ENCODE measurements at regions not wholly inside any gene's neighbourhood (a gene's known extent, or its start where the extent isn't known, plus 50 kb on each side); places are given as distances from the start of the nearest gene placed in this dataset.
"Not testable (repeated sequence)": the region's sequence is repeated elsewhere in the genome, so short reads cannot be mapped to it uniquely, and the experiment has no call there.

DNA sequence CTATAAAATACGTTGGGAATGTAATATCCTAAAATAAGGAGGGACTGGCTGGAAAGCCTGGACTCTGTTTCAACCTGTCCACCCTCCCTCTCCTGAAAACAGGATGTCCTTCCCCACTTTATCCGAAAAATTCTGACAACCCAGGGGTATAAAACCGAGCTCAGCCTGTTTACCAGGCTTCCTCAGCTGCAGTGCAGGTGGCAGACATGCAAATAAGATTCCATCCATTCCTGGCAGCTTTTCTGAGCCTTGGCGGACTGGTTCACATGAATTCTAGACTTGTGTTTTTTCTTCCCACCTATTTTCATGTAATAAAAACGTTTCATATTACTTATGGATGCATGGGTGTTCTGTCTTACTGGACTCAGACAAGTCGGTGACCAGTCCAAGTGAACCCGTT, 479.3 kb downstream of the KCNJ18 start:
- ChIA-PET CTCF (no interaction called here), POLR2A (no interaction called here)
- Mint-ChIP-seq H3K36me3 (ENCODE audit: low read depth) (no peaks in the 10 kb centered on the region), H3K27ac (no peak overlapping the region), H3K27me3 (no peaks in the 10 kb centered on the region), H3K9me3 (peaks cover 18% of the 10 kb centered on the region), H3K4me1 (no peaks in the 10 kb centered on the region), H3K4me3 (no peak overlapping the region)
- DNase-seq: no peak

DNA sequence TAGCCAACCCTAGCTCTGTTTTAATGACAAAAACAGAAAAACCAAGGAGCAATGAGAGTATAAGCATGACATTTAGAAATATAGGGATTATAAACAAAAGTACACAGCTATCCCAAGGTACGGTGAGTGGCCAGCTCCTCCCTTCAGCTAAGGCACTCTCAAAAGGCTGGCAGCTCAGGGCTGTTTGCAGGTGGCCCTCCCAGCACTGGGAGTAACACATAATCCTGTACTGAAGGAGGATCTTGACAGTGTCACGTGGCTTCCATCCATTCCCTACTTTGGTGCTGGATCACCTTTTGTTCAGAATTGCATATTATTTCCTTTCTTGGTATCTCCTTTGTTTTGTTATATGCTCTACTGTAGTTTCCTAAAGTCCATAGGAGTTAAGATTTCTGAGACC, 500.8 kb downstream of the KCNJ18 start:
- H3K4me1 Mint-ChIP-seq: no peaks in the 10 kb centered on the region
- H3K27me3 Mint-ChIP-seq: no peaks in the 10 kb centered on the region
- ChIA-PET CTCF (no interaction called here), POLR2A (no interaction called here)
- H3K4me3 Mint-ChIP-seq: no peak overlapping the region
- H3K27ac Mint-ChIP-seq: no peak overlapping the region
- H3K9me3 Mint-ChIP-seq: peaks cover 13% of the 10 kb centered on the region
- H3K36me3 Mint-ChIP-seq (ENCODE audit: low read depth): no peaks in the 10 kb centered on the region
- DNase-seq: no peak

DNA sequence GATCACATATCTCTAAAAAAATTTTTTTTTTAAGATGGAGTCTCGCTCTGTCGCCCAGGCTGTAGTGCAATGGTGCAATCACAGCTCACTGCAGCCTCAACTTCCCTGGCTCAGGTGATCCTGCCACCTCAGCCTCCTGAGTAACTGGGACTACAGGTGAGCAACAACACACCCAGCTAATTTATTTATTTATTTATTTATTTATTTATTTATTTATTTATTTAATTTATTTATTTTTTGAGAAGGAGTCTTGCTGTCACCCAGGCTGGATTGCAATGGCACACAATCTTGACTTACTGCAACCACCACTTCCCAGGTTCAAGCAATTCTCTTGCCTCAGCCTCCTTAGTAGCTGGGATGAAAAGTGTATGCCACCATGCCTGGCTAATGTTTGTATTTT, 507.9 kb downstream of the KCNJ18 start:
- POLR2A ChIA-PET; H3K36me3 Mint-ChIP-seq (ENCODE audit: low read depth); CTCF ChIA-PET; H3K27me3 Mint-ChIP-seq; DNase-seq; H3K27ac Mint-ChIP-seq; H3K4me3 Mint-ChIP-seq; H3K4me1 Mint-ChIP-seq: not testable (repeated sequence)
- H3K9me3 Mint-ChIP-seq: peaks cover 37% of the 10 kb centered on the region

DNA sequence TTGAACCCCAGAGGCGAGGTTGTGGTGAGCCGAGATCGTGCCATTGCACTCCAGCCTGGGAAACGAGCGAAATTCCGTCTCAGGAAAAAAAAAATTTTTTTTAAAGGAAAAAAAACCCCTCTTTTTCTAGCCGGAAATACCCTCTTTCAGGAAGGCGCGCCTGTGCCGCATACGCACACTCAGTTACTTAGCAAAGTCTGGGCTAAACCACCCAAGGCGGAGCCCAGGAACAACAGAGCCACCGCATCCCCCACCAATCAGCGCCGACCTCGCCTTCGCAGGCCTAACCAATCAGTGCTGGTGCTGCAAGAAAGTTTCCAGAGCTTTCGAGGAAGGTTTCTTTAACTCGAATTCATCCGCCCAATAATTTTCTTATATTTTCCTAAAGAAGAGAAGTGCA, 510.4 kb downstream of the KCNJ18 start:
- H3K4me1 Mint-ChIP-seq: no peaks in the 10 kb centered on the region

DNA sequence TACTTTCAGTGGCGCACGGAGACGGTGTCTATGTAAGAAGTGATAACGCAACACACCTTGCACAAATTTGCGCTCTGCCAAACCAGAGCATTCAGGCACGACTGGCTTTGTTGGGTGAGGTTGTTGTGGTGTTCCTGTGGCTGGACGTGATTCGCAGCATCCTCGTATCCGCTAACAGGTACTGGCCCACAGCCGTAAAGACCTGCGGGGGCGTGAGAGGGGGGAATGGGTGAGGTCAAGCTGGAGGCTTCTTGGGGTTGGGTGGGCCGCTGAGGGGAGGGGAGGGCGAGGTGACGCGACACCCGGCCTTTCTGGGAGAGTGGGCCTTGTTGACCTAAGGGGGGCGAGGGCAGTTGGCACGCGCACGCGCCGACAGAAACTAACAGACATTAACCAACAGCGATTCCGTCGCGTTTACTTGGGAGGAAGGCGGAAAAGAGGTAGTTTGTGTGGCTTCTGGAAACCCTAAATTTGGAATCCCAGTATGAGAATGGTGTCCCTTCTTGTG, 510.9 kb downstream of the KCNJ18 start:
- H3K4me3 Mint-ChIP-seq: no peak overlapping the region
- no peaks in the 10 kb centered on the region for H3K27me3 Mint-ChIP-seq
- no peaks in the 10 kb centered on the region for H3K36me3 Mint-ChIP-seq (ENCODE audit: low read depth)
- H3K9me3 Mint-ChIP-seq: peaks cover 40% of the 10 kb centered on the region
- POLR2A ChIA-PET: no interaction called here
- DNase-seq: no peak
- CTCF ChIA-PET: no interaction called here
- no peak overlapping the region for H3K27ac Mint-ChIP-seq
- H3K4me1 Mint-ChIP-seq: no peaks in the 10 kb centered on the region

More for the DNA sequence above, 510.4 kb downstream of the KCNJ18 start:
- no peak overlapping the region for H3K4me3 Mint-ChIP-seq
- H3K36me3 Mint-ChIP-seq (ENCODE audit: low read depth): no peaks in the 10 kb centered on the region
- POLR2A ChIA-PET: no interaction called here
- H3K9me3 Mint-ChIP-seq: peaks cover 40% of the 10 kb centered on the region
- CTCF ChIA-PET: no interaction called here
- no peaks in the 10 kb centered on the region for H3K27me3 Mint-ChIP-seq
- no peak overlapping the region for H3K27ac Mint-ChIP-seq
- DNase-seq: no peak

DNA sequence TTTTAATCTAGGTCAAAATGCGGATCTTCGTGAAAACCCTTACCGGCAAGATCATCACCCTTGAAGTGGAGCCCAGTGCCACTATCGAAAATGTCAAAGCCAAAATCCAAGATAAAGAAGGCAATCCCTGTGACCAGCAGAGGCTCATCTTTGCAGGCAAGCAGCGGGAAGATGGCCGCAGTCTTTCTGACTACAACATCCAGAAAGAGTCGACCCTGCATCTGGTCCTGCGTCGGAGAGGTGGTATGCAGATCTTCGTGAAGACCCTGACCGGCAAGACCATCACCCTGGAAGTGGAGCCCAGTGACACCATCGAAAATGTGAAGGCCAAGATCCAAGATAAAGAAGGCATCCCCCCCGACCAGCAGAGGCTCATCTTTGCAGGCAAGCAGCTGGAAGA, 511.8 kb downstream of the KCNJ18 start:
- H3K27ac Mint-ChIP-seq; H3K4me1 Mint-ChIP-seq; CTCF ChIA-PET; POLR2A ChIA-PET; H3K27me3 Mint-ChIP-seq; DNase-seq; H3K36me3 Mint-ChIP-seq (ENCODE audit: low read depth); H3K4me3 Mint-ChIP-seq: not testable (repeated sequence)
- H3K9me3 Mint-ChIP-seq: peaks cover 40% of the 10 kb centered on the region

DNA sequence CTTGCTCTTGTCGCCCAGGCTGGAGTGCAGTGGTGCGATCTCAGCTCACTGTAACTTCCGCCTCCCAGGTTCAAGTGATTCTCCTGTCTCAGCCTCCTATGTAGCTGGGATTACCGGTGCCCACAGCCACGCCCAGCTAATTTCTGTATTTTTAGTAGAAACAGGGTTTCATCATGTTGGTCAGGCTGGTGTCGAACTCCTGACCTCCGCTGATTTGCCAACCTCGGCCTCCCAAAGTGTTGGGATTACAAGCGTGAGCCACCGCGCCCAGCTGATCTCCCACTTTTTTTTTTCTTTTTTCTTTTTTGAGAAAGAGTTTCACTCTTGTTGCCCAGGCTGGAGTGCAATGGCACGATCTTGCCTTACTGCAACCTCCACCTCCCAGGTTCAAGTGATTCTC, 517.9 kb downstream of the KCNJ18 start:
- H3K4me1 Mint-ChIP-seq; H3K27me3 Mint-ChIP-seq; DNase-seq; H3K27ac Mint-ChIP-seq; H3K4me3 Mint-ChIP-seq; H3K36me3 Mint-ChIP-seq (ENCODE audit: low read depth); POLR2A ChIA-PET; CTCF ChIA-PET: not testable (repeated sequence)
- peaks cover 22% of the 10 kb centered on the region for H3K9me3 Mint-ChIP-seq

DNA sequence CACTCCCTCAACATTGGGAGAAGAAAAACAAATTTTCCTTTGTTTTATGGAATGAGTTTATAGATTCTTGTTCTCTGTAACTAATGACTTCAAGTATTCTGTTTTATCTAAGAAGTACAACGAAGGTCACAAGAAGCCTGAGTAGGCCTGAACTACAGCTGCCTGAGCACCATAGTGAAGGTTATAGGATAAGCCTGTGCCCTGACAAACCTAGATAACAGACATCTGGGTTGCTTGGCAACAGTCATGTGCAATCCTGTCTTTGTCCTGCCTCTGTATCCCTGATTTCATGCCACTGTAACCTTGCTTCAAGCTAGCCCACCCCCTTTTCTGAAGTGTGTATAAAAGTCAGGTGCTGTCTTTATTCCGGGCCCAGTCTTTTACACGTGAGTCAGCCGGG, 520.8 kb downstream of the KCNJ18 start:
- H3K27ac Mint-ChIP-seq; H3K4me3 Mint-ChIP-seq; DNase-seq; H3K36me3 Mint-ChIP-seq (ENCODE audit: low read depth); POLR2A ChIA-PET; H3K4me1 Mint-ChIP-seq; H3K27me3 Mint-ChIP-seq; CTCF ChIA-PET: not testable (repeated sequence)
- H3K9me3 Mint-ChIP-seq: peaks cover 12% of the 10 kb centered on the region

DNA sequence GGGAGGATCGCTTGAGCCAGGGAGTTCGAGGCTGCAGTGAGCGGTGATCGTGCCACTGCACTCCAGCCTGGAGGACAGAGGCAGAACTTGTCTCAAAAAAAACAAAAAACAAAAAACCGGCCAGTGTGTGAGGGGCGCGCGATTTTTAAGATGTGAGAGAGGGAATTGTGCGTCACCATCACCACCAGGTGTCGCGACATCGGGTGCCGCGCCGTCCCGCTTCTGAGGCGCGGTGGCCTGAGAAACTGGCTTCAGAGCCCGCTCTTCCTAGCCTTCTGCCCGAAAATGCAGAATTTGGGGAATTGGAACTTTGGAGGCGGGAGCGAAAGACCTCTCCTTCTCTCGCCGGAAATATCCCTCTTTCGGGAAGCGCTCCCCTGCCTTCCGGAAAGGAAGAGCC, 524.8 kb downstream of the KCNJ18 start:
- POLR2A ChIA-PET: no interaction called here
- DNase-seq: no peak
- Mint-ChIP-seq H3K27me3 (no peaks in the 10 kb centered on the region), H3K36me3 (ENCODE audit: low read depth) (no peaks in the 10 kb centered on the region), H3K27ac (no peak overlapping the region), H3K4me1 (no peaks in the 10 kb centered on the region), H3K9me3 (peaks cover 12% of the 10 kb centered on the region), H3K4me3 (no peak overlapping the region)
- CTCF ChIA-PET: no interaction called here

DNA sequence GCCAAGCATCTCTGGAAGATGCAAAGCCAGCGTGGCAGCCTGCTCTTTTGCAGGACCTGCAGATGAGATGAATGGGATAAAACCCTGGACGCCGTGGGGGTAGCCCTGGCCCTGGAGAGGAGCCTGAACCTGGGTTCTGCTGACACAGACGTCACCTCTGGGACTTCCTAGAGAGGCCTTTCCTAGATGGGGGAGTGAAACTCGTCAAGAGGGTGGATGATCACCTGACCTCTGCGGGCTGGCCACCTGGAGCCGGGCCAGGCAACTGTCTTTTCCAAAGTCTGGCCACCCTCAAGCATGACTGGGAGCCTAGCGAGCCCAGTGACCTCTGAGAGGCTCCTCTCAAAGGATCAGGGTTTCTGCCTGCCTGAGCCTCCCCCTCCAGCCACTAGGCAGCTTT, 529.0 kb downstream of the KCNJ18 start:
- Mint-ChIP-seq H3K36me3 (ENCODE audit: low read depth) (no peaks in the 10 kb centered on the region), H3K4me1 (no peaks in the 10 kb centered on the region), H3K9me3 (peaks cover 5% of the 10 kb centered on the region), H3K27ac (no peak overlapping the region), H3K4me3 (no peak overlapping the region), H3K27me3 (no peaks in the 10 kb centered on the region)
- ChIA-PET POLR2A (no interaction called here), CTCF (no interaction called here)
- DNase-seq: no peak

DNA sequence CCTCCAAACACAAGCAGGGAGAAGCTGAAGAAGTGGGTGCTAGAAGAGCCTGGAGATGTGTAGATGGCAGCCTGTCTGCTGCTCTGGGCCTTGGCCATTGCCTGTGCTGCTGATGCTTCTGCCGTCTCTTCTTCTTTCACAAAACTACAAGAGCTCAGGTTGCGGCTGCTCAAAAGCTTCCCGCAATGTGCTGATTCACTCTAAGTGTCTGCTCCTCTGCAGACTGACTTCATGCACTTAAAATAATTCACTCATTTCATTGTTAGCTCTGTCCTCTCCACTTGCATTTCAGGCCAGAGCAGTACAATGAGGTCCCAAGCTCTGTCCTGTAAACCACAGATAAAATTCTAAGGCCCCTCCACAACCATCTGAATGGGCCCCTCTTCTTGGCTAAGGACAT, 534.2 kb downstream of the KCNJ18 start:
- H3K36me3 Mint-ChIP-seq (ENCODE audit: low read depth); CTCF ChIA-PET; H3K4me3 Mint-ChIP-seq; H3K27ac Mint-ChIP-seq; H3K27me3 Mint-ChIP-seq; DNase-seq; H3K4me1 Mint-ChIP-seq; POLR2A ChIA-PET: not testable (repeated sequence)
- peaks cover 13% of the 10 kb centered on the region for H3K9me3 Mint-ChIP-seq

DNA sequence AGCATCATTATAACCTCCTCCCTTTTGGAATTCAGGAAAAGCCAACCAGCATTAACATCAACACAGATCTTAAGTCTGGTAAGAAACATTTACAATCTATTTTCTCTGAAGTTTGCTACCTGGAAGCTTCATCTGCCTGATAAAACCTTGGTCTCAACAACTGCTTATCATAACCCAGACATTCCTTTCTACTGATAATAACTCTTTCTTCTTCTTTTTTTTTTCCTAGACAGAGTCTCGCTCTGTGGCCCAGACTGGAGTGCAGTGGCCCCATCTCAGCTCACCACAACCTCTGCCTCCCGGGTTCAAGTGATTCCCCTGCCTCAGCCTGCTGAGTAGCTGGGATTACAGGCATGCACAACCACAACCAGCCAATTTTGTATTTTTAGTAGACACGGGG, 534.6 kb downstream of the KCNJ18 start:
- H3K27me3 Mint-ChIP-seq; H3K4me1 Mint-ChIP-seq; POLR2A ChIA-PET; CTCF ChIA-PET; H3K4me3 Mint-ChIP-seq; H3K36me3 Mint-ChIP-seq (ENCODE audit: low read depth); H3K27ac Mint-ChIP-seq; DNase-seq: not testable (repeated sequence)
- H3K9me3 Mint-ChIP-seq: peaks cover 14% of the 10 kb centered on the region

DNA sequence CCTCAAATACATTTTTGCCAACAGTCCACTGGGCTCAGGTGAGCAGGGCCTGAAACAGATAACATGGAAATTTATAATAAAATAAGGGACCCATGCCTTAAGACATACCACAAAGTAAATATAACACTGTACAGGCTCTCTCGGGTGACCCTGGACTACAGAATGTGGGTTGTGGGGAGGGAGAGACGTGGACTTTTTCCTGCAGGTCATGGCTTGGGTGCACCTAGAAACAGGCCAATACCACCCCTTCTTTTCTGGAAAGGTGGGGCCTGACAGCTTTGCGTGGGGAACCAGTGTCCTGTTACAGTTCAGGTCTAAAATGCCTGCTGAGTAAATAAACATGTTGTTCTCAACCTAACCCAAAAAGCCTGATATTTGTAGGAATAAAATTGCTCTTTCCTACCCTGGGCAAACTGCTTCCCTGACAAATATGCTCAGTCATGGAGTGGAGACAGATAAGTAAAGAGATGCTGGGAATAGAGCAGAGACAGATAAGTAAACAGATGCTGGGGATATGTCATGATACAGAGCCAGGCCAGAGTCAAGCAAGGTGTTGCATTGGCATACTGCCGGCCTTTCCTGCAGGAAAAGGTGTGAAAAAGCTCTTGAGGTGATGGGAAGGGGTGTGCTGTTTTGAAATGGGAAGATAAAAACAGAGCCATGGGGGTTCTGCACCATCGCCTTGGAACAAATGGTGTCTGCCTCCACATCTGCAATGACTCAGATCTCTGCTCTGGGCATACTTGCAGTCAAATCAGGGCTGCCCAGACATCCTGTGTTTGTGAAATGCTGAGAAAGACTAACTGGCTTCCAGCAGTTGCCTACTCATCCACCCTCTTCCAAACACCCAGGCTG, 535.6 kb downstream of the KCNJ18 start:
- H3K27me3 Mint-ChIP-seq; H3K4me1 Mint-ChIP-seq; H3K27ac Mint-ChIP-seq; CTCF ChIA-PET; H3K36me3 Mint-ChIP-seq (ENCODE audit: low read depth); DNase-seq; POLR2A ChIA-PET; H3K4me3 Mint-ChIP-seq: not testable (repeated sequence)
- peaks cover 17% of the 10 kb centered on the region for H3K9me3 Mint-ChIP-seq

DNA sequence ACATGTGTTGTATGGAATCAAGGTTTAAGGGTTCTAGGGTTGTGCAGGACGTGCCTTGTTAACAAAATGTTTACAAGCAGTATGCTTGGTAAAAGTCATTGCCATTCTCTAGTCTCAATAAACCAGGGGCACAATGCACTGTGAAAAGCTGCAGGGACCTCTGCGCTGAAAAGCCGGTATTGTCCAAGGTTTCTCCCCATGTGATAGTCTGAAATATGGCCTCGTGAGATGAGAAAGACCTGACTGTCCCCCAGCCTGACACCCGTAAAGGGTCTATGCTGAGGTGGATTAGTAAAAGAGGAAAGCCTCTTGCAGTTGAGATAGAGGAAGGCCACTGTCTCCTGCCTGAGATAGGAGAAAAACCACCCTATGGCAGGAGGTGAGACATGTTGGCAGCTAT, 537.5 kb downstream of the KCNJ18 start:
- H3K27me3 Mint-ChIP-seq; H3K27ac Mint-ChIP-seq; DNase-seq; POLR2A ChIA-PET; H3K4me1 Mint-ChIP-seq; H3K4me3 Mint-ChIP-seq; H3K36me3 Mint-ChIP-seq (ENCODE audit: low read depth); CTCF ChIA-PET: not testable (repeated sequence)
- peaks cover 17% of the 10 kb centered on the region for H3K9me3 Mint-ChIP-seq

All from activated CD4-positive, alpha-beta memory T cell treated with anti-CD3 and anti-CD28 coated beads, Interleukin-2, amount 10 ng/mL, durations not matched to agents 7 days and 5 days (primary cell).